GM18907 (cell line): ENCODE measurements at regions not wholly inside any gene's neighbourhood (a gene's known extent, or its start where the extent isn't known, plus 50 kb on each side); places are given as distances from the start of the nearest gene placed in this dataset.

Experiments
- ATAC-seq: cut with Tn5 transposase; IDR thresholded peaks from one replicate; pipeline ENCODE4 v1.9.1; 2021; ENCODE audit warnings: mild to moderate bottlenecking, moderate library complexity; ENCODE audit not compliant: unreplicated experiment

- no peak for ATAC-seq
Observed at GRCh38 chr2:56693501-56693900, 509.7 kb downstream of the CCDC85A start.

GRCh38 chr2:56703001-56703400 lies 519.2 kb downstream of the CCDC85A start:
- no peak for ATAC-seq

GRCh38 chr2:56705713-56706112 lies 521.9 kb downstream of the CCDC85A start:
- no peak for ATAC-seq

- no peak for ATAC-seq
Observed at GRCh38 chr2:56707218-56707617, 523.4 kb downstream of the CCDC85A start.

- ATAC-seq, result no peak
Observed at GRCh38 chr2:56707650-56708049, 523.9 kb downstream of the CCDC85A start.

- no peak for ATAC-seq
Observed at GRCh38 chr2:56709181-56709580, 525.4 kb downstream of the CCDC85A start.

GRCh38 chr2:56713161-56713676 lies 529.4 kb downstream of the CCDC85A start:
- no peak for ATAC-seq

- ATAC-seq, result no peak
Observed at GRCh38 chr2:56713978-56714377, 530.2 kb downstream of the CCDC85A start.

- no peak for ATAC-seq
Observed at GRCh38 chr2:56714400-56714799, 530.6 kb downstream of the CCDC85A start.

GRCh38 chr2:56715683-56716082 lies 531.9 kb downstream of the CCDC85A start:
- no peak for ATAC-seq

- no peak for ATAC-seq
Observed at GRCh38 chr2:56718413-56718812, 534.6 kb downstream of the CCDC85A start.

- ATAC-seq, result no peak
Observed at GRCh38 chr2:56729212-56729611, 545.4 kb downstream of the CCDC85A start.

- no peak for ATAC-seq
Observed at GRCh38 chr2:56732946-56733345, 549.2 kb downstream of the CCDC85A start.

GRCh38 chr2:56739413-56739812 lies 555.6 kb downstream of the CCDC85A start:
- no peak for ATAC-seq

GRCh38 chr2:56741601-56742102 lies 557.9 kb downstream of the CCDC85A start:
- no peak for ATAC-seq

- no peak for ATAC-seq
Observed at GRCh38 chr2:56743807-56744206, 560.0 kb downstream of the CCDC85A start.

- ATAC-seq, result peak; percentile 59
Observed at GRCh38 chr2:56749152-56749752, 565.5 kb downstream of the CCDC85A start.

GRCh38 chr2:56753182-56753581 lies 569.4 kb downstream of the CCDC85A start:
- ATAC-seq, result no peak

GRCh38 chr2:56754066-56754615 lies 570.4 kb downstream of the CCDC85A start:
- no peak for ATAC-seq

- no peak for ATAC-seq
Observed at GRCh38 chr2:56754627-56755026, 570.8 kb downstream of the CCDC85A start.

- ATAC-seq, result no peak
Observed at GRCh38 chr2:56757884-56758545, 574.2 kb downstream of the CCDC85A start.

GRCh38 chr2:56763683-56764082 lies 579.9 kb downstream of the CCDC85A start:
- no peak for ATAC-seq
